ENCODE measurements at regions not wholly inside any gene's neighbourhood (a gene's known extent, or its start where the extent isn't known, plus 50 kb on each side); places are given as distances from the start of the nearest gene placed in this dataset.

DNA sequence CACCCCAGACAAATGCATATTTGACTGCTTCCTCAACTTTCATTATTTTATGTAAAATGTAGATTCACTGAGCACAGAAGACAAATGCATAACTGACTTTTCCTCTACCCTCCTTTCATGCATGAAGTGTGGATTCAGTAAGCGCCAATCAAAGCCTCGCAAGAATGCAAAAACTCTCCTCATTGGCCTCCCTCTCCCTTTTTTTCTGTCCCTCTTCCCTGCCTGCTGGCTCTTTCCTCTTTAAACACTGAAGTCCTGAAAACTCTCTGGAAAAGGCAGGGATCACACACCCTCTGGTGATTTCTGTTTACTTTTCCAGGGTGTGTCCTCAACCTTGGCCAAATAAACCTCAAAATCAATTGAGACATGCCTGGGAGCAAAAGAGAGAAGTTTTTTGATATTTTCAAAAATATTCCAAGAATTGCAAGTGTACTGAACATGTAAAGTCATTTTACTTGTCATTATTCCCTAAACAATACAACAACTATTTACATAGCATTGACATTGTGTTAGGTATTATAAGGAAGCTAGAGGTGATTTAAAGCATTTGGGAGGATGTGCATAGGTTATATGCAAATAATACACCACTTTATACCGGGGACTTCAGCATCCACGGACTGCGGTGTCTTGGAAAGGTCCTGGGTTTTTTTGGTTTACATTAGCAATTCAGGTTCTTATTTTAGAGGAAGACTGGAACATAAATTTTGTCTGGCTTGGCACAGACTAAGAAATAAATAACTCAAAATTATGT, 71.4 kb downstream of the SEC61G start:
- Mint-ChIP-seq H3K4me1 (ENCODE audit: low read depth, unreplicated experiment) (no peaks in the 10 kb centered on the region), H3K27ac (ENCODE audit: unreplicated experiment) (no peak overlapping the region), H3K9me3 (ENCODE audit: unreplicated experiment) (no peaks in the 10 kb centered on the region), H3K27me3 (ENCODE audit: insufficient read depth, unreplicated experiment) (peaks cover 13% of the 10 kb centered on the region), H3K4me3 (ENCODE audit: unreplicated experiment) (no peak overlapping the region), H3K36me3 (ENCODE audit: insufficient read depth, unreplicated experiment) (no peaks in the 10 kb centered on the region)
- ChIA-PET POLR2A (interaction anchor here (0.8 kb wide), 1 partner anchor 92 kb away, joined by 6 read pairs; no protein-coding TSS in a partner anchor), CTCF (no interaction called here)
- Histone ChIP-seq H3K4me1 (no peaks in the 10 kb centered on the region), H3K27me3 (replicated peaks; ENCODE audit: control insufficient read depth, insufficient read depth, low read length) (no peaks in the 10 kb centered on the region), H3K4me3 (ENCODE audit: low read depth, low read length) (no peak overlapping the region), H3K36me3 (ENCODE audit: control insufficient read depth, insufficient read depth, low read length) (no peaks in the 10 kb centered on the region), H3K9me3 (no peaks in the 10 kb centered on the region)
- no peak for DNase-seq
- BruUV-seq (replicated peaks): no TSS peak
- TF ChIP-seq CTCF (IDR thresholded peaks at IDR 0.05; ENCODE audit: insufficient read depth in 1 of 2, low read depth in 1 of 2, low read length in 1 of 2, severe bottlenecking in 1 of 2, unreplicated experiment in 1 of 2): no peak
- intact Hi-C loops (cut with micrococcal nuclease; ENCODE audit: unreplicated experiment): no loop called here

DNA sequence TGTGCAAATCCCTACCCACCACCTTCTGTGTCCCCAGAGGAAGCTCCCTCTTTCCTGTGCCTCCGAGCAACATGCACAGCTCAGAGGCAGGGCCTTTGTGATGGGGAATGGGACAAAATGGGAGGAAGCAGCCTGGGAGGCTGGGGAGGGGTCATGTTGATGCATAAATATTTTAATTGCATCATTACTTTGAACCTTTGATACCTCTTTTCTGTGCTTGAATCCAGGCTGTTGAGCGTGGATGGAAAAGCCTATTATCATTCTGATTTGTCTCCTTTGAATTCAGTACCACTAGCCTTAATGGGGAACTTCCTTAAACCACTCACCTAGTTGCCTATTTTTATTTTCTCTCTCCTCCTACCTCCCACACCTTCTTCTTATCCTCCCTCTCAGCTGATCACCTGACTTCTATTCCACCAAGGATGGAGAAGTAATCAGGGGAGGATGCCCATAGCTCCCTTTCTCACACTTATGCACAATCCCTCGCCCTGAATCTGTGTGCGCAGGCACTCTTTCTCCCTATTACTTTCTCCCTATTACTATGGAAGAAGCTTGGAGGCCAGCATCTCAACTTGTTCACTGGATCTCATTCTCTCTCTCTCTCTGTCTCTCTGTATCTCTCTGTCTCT, 78.5 kb downstream of the SEC61G start:
- DNase-seq: no peak
- H3K36me3 ChIP-seq (ENCODE audit: control insufficient read depth, insufficient read depth, low read length): no peaks in the 10 kb centered on the region
- POLR2A ChIA-PET: no interaction called here
- no peaks in the 10 kb centered on the region for H3K9me3 Mint-ChIP-seq (ENCODE audit: unreplicated experiment)
- no peak overlapping the region for H3K4me3 Mint-ChIP-seq (ENCODE audit: unreplicated experiment)
- TF ChIP-seq CTCF (IDR thresholded peaks at IDR 0.05; ENCODE audit: insufficient read depth in 1 of 2, low read depth in 1 of 2, low read length in 1 of 2, severe bottlenecking in 1 of 2, unreplicated experiment in 1 of 2): no peak
- intact Hi-C loops (cut with micrococcal nuclease; ENCODE audit: unreplicated experiment): no loop called here
- peaks cover 30% of the 10 kb centered on the region for H3K27me3 Mint-ChIP-seq (ENCODE audit: insufficient read depth, unreplicated experiment)
- H3K9me3 ChIP-seq: no peaks in the 10 kb centered on the region
- no peaks in the 10 kb centered on the region for H3K36me3 Mint-ChIP-seq (ENCODE audit: insufficient read depth, unreplicated experiment)
- H3K4me3 ChIP-seq (ENCODE audit: low read depth, low read length): no peak overlapping the region
- no peak overlapping the region for H3K27ac Mint-ChIP-seq (ENCODE audit: unreplicated experiment)
- H3K4me1 Mint-ChIP-seq (ENCODE audit: low read depth, unreplicated experiment): no peaks in the 10 kb centered on the region
- no TSS peak for BruUV-seq (replicated peaks)
- CTCF ChIA-PET: no interaction called here
- no peaks in the 10 kb centered on the region for H3K27me3 ChIP-seq (replicated peaks; ENCODE audit: control insufficient read depth, insufficient read depth, low read length)
- no peaks in the 10 kb centered on the region for H3K4me1 ChIP-seq

DNA sequence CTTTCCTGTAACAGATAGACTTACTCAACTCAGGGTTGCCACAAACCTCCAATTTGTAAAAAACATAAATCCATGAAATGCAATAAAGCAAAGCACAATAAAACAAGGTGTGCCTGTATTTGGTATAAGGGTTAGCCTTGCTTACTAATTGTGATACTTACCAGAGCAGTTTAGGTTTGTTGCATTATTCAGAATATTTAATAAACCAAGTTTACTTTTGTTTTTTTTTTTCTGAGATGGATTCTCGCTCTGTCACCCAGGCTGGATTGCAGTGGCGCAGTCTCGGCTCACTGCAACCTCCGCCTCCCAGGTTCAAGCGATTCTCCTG, 79.6 kb downstream of the SEC61G start:
- intact Hi-C loops (cut with micrococcal nuclease; ENCODE audit: unreplicated experiment): no loop called here
- no peaks in the 10 kb centered on the region for H3K9me3 Mint-ChIP-seq (ENCODE audit: unreplicated experiment)
- H3K4me1 ChIP-seq: no peaks in the 10 kb centered on the region
- H3K27ac Mint-ChIP-seq (ENCODE audit: unreplicated experiment): no peak overlapping the region
- no peaks in the 10 kb centered on the region for H3K36me3 Mint-ChIP-seq (ENCODE audit: insufficient read depth, unreplicated experiment)
- H3K27me3 Mint-ChIP-seq (ENCODE audit: insufficient read depth, unreplicated experiment): peaks cover 28% of the 10 kb centered on the region
- no peaks in the 10 kb centered on the region for H3K36me3 ChIP-seq (ENCODE audit: control insufficient read depth, insufficient read depth, low read length)
- DNase-seq: no peak
- TF ChIP-seq CTCF (IDR thresholded peaks at IDR 0.05; ENCODE audit: insufficient read depth in 1 of 2, low read depth in 1 of 2, low read length in 1 of 2, severe bottlenecking in 1 of 2, unreplicated experiment in 1 of 2): no peak
- ChIA-PET POLR2A (no interaction called here), CTCF (no interaction called here)
- no peaks in the 10 kb centered on the region for H3K4me1 Mint-ChIP-seq (ENCODE audit: low read depth, unreplicated experiment)
- no peak overlapping the region for H3K4me3 ChIP-seq (ENCODE audit: low read depth, low read length)
- BruUV-seq (replicated peaks): no TSS peak
- no peaks in the 10 kb centered on the region for H3K9me3 ChIP-seq
- H3K27me3 ChIP-seq (replicated peaks; ENCODE audit: control insufficient read depth, insufficient read depth, low read length): no peaks in the 10 kb centered on the region
- no peak overlapping the region for H3K4me3 Mint-ChIP-seq (ENCODE audit: unreplicated experiment)

Data from Caco-2 (cell line).